ENCODE measurements at regions not wholly inside any gene's neighbourhood (a gene's known extent, or its start where the extent isn't known, plus 50 kb on each side); places are given as distances from the start of the nearest gene placed in this dataset.

DNA sequence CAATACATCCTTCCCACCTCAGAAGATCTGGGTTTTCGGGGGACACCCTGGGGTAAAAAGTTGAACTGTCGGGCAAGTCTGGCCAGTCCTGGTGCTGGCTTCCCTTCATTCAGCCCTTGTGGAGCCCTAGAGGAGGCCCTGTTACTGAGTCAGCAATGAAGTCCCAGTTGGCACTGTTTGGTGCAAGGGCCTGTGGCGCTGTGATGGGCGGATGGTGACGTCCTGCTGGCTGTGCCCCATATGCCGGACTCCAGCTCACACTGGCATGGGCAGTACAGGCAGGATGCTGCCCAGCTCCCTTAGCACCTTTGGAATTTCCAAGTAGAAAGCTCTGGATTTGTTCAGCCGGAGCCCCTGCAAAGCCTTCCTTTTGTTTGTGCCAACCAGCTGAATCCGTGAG, 186.2 kb upstream of the PMEPA1 start:
- no peak for ATAC-seq (ENCODE audit: low read depth)
- no peaks in the 10 kb centered on the region for H3K4me1 ChIP-seq (ENCODE audit: insufficient read depth, poor library complexity, severe bottlenecking)
- no peaks in the 10 kb centered on the region for H3K36me3 ChIP-seq (ENCODE audit: low read depth)
- DNase-seq (ENCODE audit: low spot score) = peak; percentile 73
- no peaks in the 10 kb centered on the region for H3K27me3 ChIP-seq (ENCODE audit: insufficient read depth, poor library complexity, severe bottlenecking)
- TF ChIP-seq, protein P1, sequence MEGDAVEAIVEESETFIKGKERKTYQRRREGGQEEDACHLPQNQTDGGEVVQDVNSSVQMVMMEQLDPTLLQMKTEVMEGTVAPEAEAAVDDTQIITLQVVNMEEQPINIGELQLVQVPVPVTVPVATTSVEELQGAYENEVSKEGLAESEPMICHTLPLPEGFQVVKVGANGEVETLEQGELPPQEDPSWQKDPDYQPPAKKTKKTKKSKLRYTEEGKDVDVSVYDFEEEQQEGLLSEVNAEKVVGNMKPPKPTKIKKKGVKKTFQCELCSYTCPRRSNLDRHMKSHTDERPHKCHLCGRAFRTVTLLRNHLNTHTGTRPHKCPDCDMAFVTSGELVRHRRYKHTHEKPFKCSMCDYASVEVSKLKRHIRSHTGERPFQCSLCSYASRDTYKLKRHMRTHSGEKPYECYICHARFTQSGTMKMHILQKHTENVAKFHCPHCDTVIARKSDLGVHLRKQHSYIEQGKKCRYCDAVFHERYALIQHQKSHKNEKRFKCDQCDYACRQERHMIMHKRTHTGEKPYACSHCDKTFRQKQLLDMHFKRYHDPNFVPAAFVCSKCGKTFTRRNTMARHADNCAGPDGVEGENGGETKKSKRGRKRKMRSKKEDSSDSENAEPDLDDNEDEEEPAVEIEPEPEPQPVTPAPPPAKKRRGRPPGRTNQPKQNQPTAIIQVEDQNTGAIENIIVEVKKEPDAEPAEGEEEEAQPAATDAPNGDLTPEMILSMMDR (IDR thresholded peaks at IDR 0.05; ENCODE audit: poor library complexity, severe bottlenecking) = no peak
- H3K9me3 ChIP-seq (ENCODE audit: severe bottlenecking) = no peaks in the 10 kb centered on the region
- H3K4me3 ChIP-seq (ENCODE audit: severe bottlenecking) = no peak overlapping the region
- no peak overlapping the region for H3K27ac ChIP-seq (ENCODE audit: poor library complexity, severe bottlenecking)

DNA sequence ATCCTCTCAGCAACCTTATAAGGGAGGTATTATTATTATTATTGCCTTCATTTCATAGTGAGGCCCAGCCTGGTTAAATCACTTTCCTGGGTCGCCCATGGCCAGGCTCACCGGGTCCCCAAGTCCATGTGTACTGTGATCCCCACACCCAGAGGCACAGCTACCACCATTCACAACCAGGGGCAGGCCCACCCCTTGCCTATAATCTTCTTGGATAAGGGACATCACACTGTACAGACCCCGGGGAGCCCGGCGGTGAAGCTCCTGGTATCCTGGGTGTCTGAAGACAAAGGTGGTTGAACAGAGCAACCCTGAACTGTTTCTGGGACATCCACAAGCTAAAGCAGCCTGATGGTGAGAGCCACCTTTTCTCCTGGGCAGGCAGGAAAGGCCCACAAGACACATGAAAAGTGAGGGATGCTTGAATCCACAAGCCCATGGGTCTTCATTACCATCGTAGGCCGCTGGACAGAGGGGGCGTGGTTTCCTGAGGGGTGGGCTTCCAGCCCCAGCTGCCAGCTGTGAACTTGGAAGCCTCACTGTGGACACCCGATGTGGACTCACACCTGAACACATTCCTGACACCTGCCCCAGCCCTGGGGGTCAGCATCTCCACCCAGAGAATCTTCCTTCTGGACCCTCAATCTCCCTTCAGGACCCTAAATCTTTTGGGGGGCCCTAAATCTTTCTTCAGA, 185.5 kb upstream of the PMEPA1 start:
- no peak overlapping the region for H3K27ac ChIP-seq (ENCODE audit: poor library complexity, severe bottlenecking)
- H3K27me3 ChIP-seq (ENCODE audit: insufficient read depth, poor library complexity, severe bottlenecking) = no peaks in the 10 kb centered on the region
- no peaks in the 10 kb centered on the region for H3K4me1 ChIP-seq (ENCODE audit: insufficient read depth, poor library complexity, severe bottlenecking)
- H3K36me3 ChIP-seq (ENCODE audit: low read depth) = no peaks in the 10 kb centered on the region
- TF ChIP-seq, protein P1 (IDR thresholded peaks at IDR 0.05; ENCODE audit: poor library complexity, severe bottlenecking) = no peak
- ATAC-seq (ENCODE audit: low read depth) (no peak), DNase-seq (ENCODE audit: low spot score) (peak; percentile 72)
- no peak overlapping the region for H3K4me3 ChIP-seq (ENCODE audit: severe bottlenecking)
- H3K9me3 ChIP-seq (ENCODE audit: severe bottlenecking) = no peaks in the 10 kb centered on the region

DNA sequence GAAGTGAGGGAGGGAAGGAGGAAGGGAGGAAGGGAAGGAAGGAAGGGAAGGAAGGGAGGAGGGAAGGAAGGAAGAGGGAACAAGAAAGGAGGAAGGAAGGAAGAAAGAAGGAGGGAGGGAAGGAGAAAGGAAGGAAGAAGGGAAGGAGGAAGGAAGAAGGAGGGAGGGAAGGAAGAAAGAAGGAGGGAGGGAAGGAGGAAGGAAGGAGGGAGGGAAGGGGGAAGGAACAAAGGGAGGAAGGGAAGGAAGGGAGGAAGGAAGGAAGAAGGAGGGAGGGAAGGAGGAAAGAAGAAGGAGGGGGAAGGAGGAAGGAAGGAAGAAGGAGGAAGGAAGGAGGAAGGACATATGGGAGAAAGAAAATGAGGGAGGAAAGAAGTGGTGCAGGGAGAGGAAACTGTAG, 184.7 kb upstream of the PMEPA1 start:
- Histone ChIP-seq H3K4me1 (ENCODE audit: insufficient read depth, poor library complexity, severe bottlenecking) (no peaks in the 10 kb centered on the region), H3K9me3 (ENCODE audit: severe bottlenecking) (no peaks in the 10 kb centered on the region), H3K36me3 (ENCODE audit: low read depth) (no peaks in the 10 kb centered on the region), H3K27ac (ENCODE audit: poor library complexity, severe bottlenecking) (no peak overlapping the region), H3K27me3 (ENCODE audit: insufficient read depth, poor library complexity, severe bottlenecking) (no peaks in the 10 kb centered on the region), H3K4me3 (ENCODE audit: severe bottlenecking) (no peak overlapping the region)
- ATAC-seq (ENCODE audit: low read depth) = no peak
- DNase-seq (ENCODE audit: low spot score) = no peak
- TF ChIP-seq, protein P1 (IDR thresholded peaks at IDR 0.05; ENCODE audit: poor library complexity, severe bottlenecking) = no peak

DNA sequence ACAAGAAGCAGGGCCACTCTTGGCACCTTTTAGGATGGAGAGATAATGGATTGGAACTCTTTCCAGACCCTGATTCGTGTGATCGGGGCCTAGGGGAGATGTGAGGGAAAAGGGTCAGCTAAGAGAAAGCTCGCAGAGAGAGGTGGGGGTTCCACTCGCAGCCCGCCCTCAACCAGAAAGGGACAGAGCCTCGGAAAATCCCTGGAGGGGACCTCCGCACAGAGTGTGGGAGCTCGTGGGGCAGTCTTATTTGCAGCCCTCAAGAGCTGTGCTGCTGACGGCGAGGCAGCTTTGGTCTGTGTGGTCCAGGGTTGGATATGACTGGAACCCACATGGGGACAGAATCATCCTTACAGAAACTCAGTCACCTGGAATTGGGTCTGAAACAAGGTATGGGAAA, 184.3 kb upstream of the PMEPA1 start:
- Histone ChIP-seq H3K27ac (ENCODE audit: poor library complexity, severe bottlenecking) (no peak overlapping the region), H3K9me3 (ENCODE audit: severe bottlenecking) (no peaks in the 10 kb centered on the region), H3K4me3 (ENCODE audit: severe bottlenecking) (no peak overlapping the region), H3K27me3 (ENCODE audit: insufficient read depth, poor library complexity, severe bottlenecking) (no peaks in the 10 kb centered on the region), H3K36me3 (ENCODE audit: low read depth) (no peaks in the 10 kb centered on the region), H3K4me1 (ENCODE audit: insufficient read depth, poor library complexity, severe bottlenecking) (no peaks in the 10 kb centered on the region)
- TF ChIP-seq, protein P1 (IDR thresholded peaks at IDR 0.05; ENCODE audit: poor library complexity, severe bottlenecking) = no peak
- no peak for ATAC-seq (ENCODE audit: low read depth)
- DNase-seq (ENCODE audit: low spot score) = peak; percentile 72

DNA sequence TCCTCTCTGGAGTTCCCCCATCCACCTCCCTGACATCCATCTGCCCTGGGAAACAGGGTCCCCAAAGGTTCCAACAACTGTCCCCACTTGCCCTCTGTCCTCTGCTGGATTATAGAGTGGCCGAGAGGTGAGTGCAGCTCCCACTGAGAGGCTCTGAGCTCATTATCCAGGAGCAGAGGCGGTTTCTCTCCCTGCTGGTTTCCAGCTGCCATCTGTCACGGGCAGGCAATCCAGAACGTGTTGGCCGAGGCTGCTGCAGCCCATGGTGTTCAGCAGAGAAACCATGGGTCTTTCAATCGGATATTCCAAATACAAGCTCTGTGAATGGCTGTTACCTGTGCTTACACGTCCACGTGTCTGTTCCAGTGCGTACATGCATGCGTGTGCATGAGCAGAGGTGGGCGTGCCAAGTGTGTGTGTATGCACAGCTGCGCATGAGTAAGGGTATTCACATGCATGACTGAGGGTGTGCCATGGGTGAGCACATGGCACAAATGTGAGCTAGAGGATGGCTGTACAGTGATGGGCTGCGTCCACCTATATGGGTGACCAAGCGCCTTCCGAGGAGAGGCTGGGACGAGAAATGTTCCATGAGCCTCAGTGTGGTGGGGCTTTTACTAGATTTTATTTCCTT, 183.7 kb upstream of the PMEPA1 start:
- TF ChIP-seq, protein P1 (IDR thresholded peaks at IDR 0.05; ENCODE audit: poor library complexity, severe bottlenecking) = no peak
- no peaks in the 10 kb centered on the region for H3K27me3 ChIP-seq (ENCODE audit: insufficient read depth, poor library complexity, severe bottlenecking)
- no peaks in the 10 kb centered on the region for H3K36me3 ChIP-seq (ENCODE audit: low read depth)
- no peak overlapping the region for H3K4me3 ChIP-seq (ENCODE audit: severe bottlenecking)
- no peaks in the 10 kb centered on the region for H3K9me3 ChIP-seq (ENCODE audit: severe bottlenecking)
- no peak overlapping the region for H3K27ac ChIP-seq (ENCODE audit: poor library complexity, severe bottlenecking)
- ATAC-seq (ENCODE audit: low read depth) (no peak), DNase-seq (ENCODE audit: low spot score) (peak; percentile 74)
- no peaks in the 10 kb centered on the region for H3K4me1 ChIP-seq (ENCODE audit: insufficient read depth, poor library complexity, severe bottlenecking)

Measured in RWPE2 (cell line).